Endothelial cell of umbilical vein (primary cell): ENCODE measurements at regions not wholly inside any gene's neighbourhood (a gene's known extent, or its start where the extent isn't known, plus 50 kb on each side); places are given as distances from the start of the nearest gene placed in this dataset.

Experiments
- BruUV-seq: library from RNA; stranded (reverse); fragments of 400-500 nt; replicated peaks from 2 replicates; lab custom pipeline; 2021; lab: Mats Ljungman, UMichigan
- CTCF ChIA-PET: fragments of 300-600, 350-600 bp; sonication (Branson Sonifier 250); formaldehyde crosslinking; loops from one replicate; lab custom pipeline; 2021; ENCODE audit warnings: antibody characterized with exemption, inconsistent platforms; lab: Charles Lee
- POLR2A ChIA-PET: fragments of 300-600, 350-600 bp; sonication (Branson Sonifier 250); formaldehyde crosslinking; loops from one replicate; lab custom pipeline; 2021; ENCODE audit warnings: antibody characterized with exemption, inconsistent platforms; lab: Charles Lee
- DNase-seq: peaks from one replicate; pipeline ENCODE4 v3.0.0-alpha.2; 2011; ENCODE audit warnings: low read depth, low spot score
- FAIRE-seq: peaks from 2 replicates; lab custom pipeline; 2011; peaks lifted over from hg19 to GRCh38; lab: Jason Lieb, UNC
- H2AFZ ChIP-seq: 2 replicates; pipeline ENCODE4 v1.6.0; 2012; ENCODE audit warnings: low read depth, low read length, control low read depth, inconsistent platforms
- H3K27ac ChIP-seq: 2 replicates; pipeline ENCODE4 v1.5.1; 2011; ENCODE audit warnings: low read depth, mild to moderate bottlenecking, control low read depth, low read length, moderate library complexity; ENCODE audit not compliant: insufficient read depth
- H3K27me3 ChIP-seq, 2 experiments: 2 replicates each; pipeline versions ENCODE4 v1.6.0 to v1.6.1; 2011; ENCODE audit warnings: low read length in 2 of 2, mixed read lengths in 1 of 2; ENCODE audit not compliant: control insufficient read depth in 2 of 2, insufficient read depth in 2 of 2
- H3K36me3 ChIP-seq, 2 experiments: 2 replicates in 1 of 2; 3 replicates in 1 of 2; pipeline ENCODE4 v1.5.1; 2011; ENCODE audit warnings: low read length in 2 of 2, mild to moderate bottlenecking in 1 of 2, moderate library complexity in 1 of 2; ENCODE audit not compliant: control insufficient read depth in 2 of 2, insufficient read depth in 2 of 2; ENCODE audit errors: extremely low read depth in 1 of 2
- H3K4me1 ChIP-seq: 3 replicates; pipeline ENCODE4 v1.5.1; 2011; ENCODE audit warnings: mild to moderate bottlenecking, low read length; ENCODE audit not compliant: control insufficient read depth, insufficient read depth; ENCODE audit errors: extremely low read depth
- H3K4me2 ChIP-seq: 2 replicates; pipeline ENCODE4 v1.6.1; 2011; ENCODE audit warnings: low read length, control low read depth, mixed read lengths; ENCODE audit not compliant: insufficient read depth
- H3K4me3 ChIP-seq, 3 experiments: fragments of 200-600 bp in 1 of 3; sonication (generic), shearing (Covaris generic) in 1 of 3; replicated peaks in 1 of 3; 2 replicates each; pipeline ENCODE4 v1.5.1; 2011 to 2016; ENCODE audit warnings: control low read depth in 3 of 3, low read length in 3 of 3, mild to moderate bottlenecking in 2 of 3, inconsistent platforms in 1 of 3, low read depth in 1 of 3, moderate library complexity in 1 of 3; ENCODE audit not compliant: insufficient read depth in 1 of 3
- H3K79me2 ChIP-seq: 2 replicates; pipeline ENCODE4 v1.6.0; 2012; ENCODE audit warnings: low read length, inconsistent platforms; ENCODE audit not compliant: control insufficient read depth, insufficient read depth
- H3K9ac ChIP-seq: replicated peaks from 2 replicates; pipeline ENCODE3; 2011; ENCODE audit warnings: low read length, control low read depth; ENCODE audit not compliant: insufficient read depth; ENCODE audit errors: extremely low read depth
- H3K9me1 ChIP-seq: replicated peaks from 3 replicates; pipeline ENCODE4 v1.6.0; 2011; ENCODE audit warnings: mild to moderate bottlenecking, low read length; ENCODE audit not compliant: control insufficient read depth, insufficient read depth; ENCODE audit errors: extremely low read depth
- H3K9me3 ChIP-seq: replicated peaks from 2 replicates; pipeline ENCODE4 v1.5.1; 2012; ENCODE audit warnings: low read length, inconsistent platforms; ENCODE audit not compliant: control insufficient read depth, insufficient read depth
- H4K20me1 ChIP-seq: replicated peaks from 2 replicates; pipeline ENCODE3; 2011; ENCODE audit warnings: mild to moderate bottlenecking, low read length; ENCODE audit not compliant: control insufficient read depth, insufficient read depth; ENCODE audit errors: extremely low read depth
- EZH2 ChIP-seq: IDR thresholded peaks from 2 replicates; pipeline ENCODE4 v1.6.1; 2012; ENCODE audit warnings: borderline replicate concordance, low read depth, mild to moderate bottlenecking, moderate library complexity, low read length, inconsistent platforms; ENCODE audit not compliant: severe bottlenecking
- FOS ChIP-seq: IDR thresholded peaks from 2 replicates; pipeline ENCODE4 v1.6.1; 2011; ENCODE audit warnings: mild to moderate bottlenecking, low read length, moderate library complexity, borderline replicate concordance; ENCODE audit not compliant: insufficient read depth
- GATA2 ChIP-seq: IDR thresholded peaks from 2 replicates; pipeline ENCODE4 v1.7.0; 2011; ENCODE audit warnings: low read depth, mild to moderate bottlenecking, moderate library complexity, mixed read lengths, low read length; ENCODE audit not compliant: insufficient read length, insufficient read depth
- JUN ChIP-seq: IDR thresholded peaks from 2 replicates; pipeline ENCODE4 v1.6.1; 2011; ENCODE audit warnings: borderline replicate concordance, low read depth; ENCODE audit not compliant: insufficient read length, insufficient read depth
- MYC ChIP-seq: IDR thresholded peaks from one replicate; pipeline ENCODE4 v1.6.1; 2011; ENCODE audit warnings: mild to moderate bottlenecking, low read depth, low read length
- POLR2A ChIP-seq: IDR thresholded peaks from 2 replicates; pipeline ENCODE4 v1.6.1; 2012; ENCODE audit warnings: low read depth, mild to moderate bottlenecking, control low read depth, low read length
- POLR2AphosphoS5 ChIP-seq: IDR thresholded peaks from 2 replicates; pipeline ENCODE4 v1.6.1; 2012; ENCODE audit warnings: low read depth, mild to moderate bottlenecking, control low read depth, low read length, moderate library complexity; ENCODE audit not compliant: insufficient read depth
- dilution Hi-C: fragments of 300-500 bp; cut with MboI; formaldehyde crosslinking; loops from one replicate; pipeline ENCODE4 v1.15.0; 2019; ENCODE audit warnings: low sequenced_read_pairs; ENCODE audit not compliant: extremely low pct_ligation_motif_present
- intact Hi-C: fragments of 100-400 bp; cut with micrococcal nuclease; formaldehyde crosslinking; loops from one replicate; pipeline ENCODE4 v1.10.0; 2022
- TF ChIP-seq, protein P1 (sequence below), 2 donors: IDR thresholded peaks; 1 replicate in 1 of 2; 2 replicates in 1 of 2; pipeline ENCODE4 v1.5.1; 2011; ENCODE audit warnings: low read length in 2 of 2, mild to moderate bottlenecking in 2 of 2, moderate library complexity in 2 of 2, control low read depth in 1 of 2, inconsistent platforms in 1 of 2, low read depth in 1 of 2; ENCODE audit not compliant: insufficient read depth in 1 of 2; ENCODE audit errors: extremely low read depth in 1 of 2
- TF ChIP-seq, protein P2 (sequence below): IDR thresholded peaks from 2 replicates; pipeline ENCODE4 v1.6.1; 2011; ENCODE audit not compliant: insufficient read depth, insufficient read length

DNA sequence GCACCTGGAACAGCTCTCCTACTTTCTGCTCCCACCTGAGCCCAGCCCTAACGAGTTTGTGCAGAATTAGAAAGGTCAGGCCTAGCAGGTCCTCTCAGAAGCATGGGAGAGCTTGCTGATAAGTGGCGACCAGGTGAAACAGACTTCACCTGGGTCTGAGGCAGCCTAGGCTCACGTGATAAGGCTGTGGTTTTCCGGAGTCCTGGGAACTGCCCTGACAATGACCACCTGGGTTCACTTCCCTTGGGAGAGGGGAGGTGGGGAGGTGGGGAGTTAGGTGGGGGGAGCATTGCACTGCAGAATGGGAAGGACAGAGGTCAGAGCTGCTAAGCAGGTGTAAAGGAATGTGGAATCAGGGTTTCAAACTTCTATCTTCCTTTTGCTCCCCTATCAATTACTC, 152.9 kb upstream of the MAP1B start:
- no TSS peak for BruUV-seq
- Histone ChIP-seq H2AFZ (no peak overlapping the region), H3K9ac (no peak overlapping the region), H3K27me3 (peaks cover 9 to 18% of the 10 kb centered on the region in 2 experiments), H3K79me2 (no peaks in the 10 kb centered on the region), H3K27ac (no peak overlapping the region), H3K4me2 (no peak overlapping the region), H3K4me3 (no peak overlapping the region), H3K9me3 (no peaks in the 10 kb centered on the region), H3K9me1 (no peaks in the 10 kb centered on the region), H3K36me3 (no peaks in the 10 kb centered on the region), H3K4me1 (no peaks in the 10 kb centered on the region), H4K20me1 (no peaks in the 10 kb centered on the region)
- DNase-seq (no peak), FAIRE-seq (no peak)
- TF ChIP-seq POLR2A (no peak), JUN (no peak), EZH2 (no peak), FOS (no peak), POLR2AphosphoS5 (no peak)
- TF ChIP-seq, protein P1, sequence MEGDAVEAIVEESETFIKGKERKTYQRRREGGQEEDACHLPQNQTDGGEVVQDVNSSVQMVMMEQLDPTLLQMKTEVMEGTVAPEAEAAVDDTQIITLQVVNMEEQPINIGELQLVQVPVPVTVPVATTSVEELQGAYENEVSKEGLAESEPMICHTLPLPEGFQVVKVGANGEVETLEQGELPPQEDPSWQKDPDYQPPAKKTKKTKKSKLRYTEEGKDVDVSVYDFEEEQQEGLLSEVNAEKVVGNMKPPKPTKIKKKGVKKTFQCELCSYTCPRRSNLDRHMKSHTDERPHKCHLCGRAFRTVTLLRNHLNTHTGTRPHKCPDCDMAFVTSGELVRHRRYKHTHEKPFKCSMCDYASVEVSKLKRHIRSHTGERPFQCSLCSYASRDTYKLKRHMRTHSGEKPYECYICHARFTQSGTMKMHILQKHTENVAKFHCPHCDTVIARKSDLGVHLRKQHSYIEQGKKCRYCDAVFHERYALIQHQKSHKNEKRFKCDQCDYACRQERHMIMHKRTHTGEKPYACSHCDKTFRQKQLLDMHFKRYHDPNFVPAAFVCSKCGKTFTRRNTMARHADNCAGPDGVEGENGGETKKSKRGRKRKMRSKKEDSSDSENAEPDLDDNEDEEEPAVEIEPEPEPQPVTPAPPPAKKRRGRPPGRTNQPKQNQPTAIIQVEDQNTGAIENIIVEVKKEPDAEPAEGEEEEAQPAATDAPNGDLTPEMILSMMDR (IDR thresholded peaks at IDR 0.05; ENCODE audit: extremely low read depth in 1 of 2, insufficient read depth in 1 of 2, low read depth in 1 of 2, low read length in 2 of 2): no peak
- intact Hi-C loops (no loop called here), dilution Hi-C loops (no loop called here)
- CTCF ChIA-PET: no interaction called here
- POLR2A ChIA-PET: no interaction called here

DNA sequence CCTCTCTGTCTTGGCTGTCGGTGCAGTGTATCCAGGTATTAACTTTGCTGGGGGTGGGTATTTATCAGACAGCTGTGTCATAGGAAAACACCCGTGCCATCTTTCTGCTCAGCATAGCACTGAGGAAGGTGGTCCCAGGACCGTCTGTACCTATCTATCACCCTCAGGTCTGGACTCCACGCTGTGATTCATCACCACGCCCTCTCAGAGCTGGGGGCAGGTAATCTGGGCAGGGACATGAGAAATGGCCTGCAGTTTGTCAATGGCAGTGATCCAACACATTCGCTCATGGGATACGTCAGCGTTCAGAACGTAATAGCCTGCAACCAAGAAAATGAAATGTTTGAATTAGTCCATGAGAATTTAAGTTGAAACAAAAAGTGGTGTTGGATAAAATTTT, 151.6 kb upstream of the MAP1B start:
- Histone ChIP-seq H4K20me1 (no peaks in the 10 kb centered on the region), H3K4me2 (no peak overlapping the region), H3K4me1 (no peaks in the 10 kb centered on the region), H3K4me3 (no peak overlapping the region), H3K27me3 (peaks cover 9 to 18% of the 10 kb centered on the region in 2 experiments), H3K79me2 (no peaks in the 10 kb centered on the region), H3K9me1 (no peaks in the 10 kb centered on the region), H3K27ac (no peak overlapping the region), H3K9ac (no peak overlapping the region), H3K36me3 (no peaks in the 10 kb centered on the region), H2AFZ (no peak overlapping the region), H3K9me3 (no peaks in the 10 kb centered on the region)
- TF ChIP-seq POLR2AphosphoS5 (no peak), JUN (no peak), MYC (no peak), POLR2A (no peak), FOS (no peak), GATA2 (no peak)
- TF ChIP-seq, protein P1 (IDR thresholded peaks at IDR 0.05; ENCODE audit: extremely low read depth in 1 of 2, insufficient read depth in 1 of 2, low read depth in 1 of 2, low read length in 2 of 2): no peak
- TF ChIP-seq, protein P2, sequence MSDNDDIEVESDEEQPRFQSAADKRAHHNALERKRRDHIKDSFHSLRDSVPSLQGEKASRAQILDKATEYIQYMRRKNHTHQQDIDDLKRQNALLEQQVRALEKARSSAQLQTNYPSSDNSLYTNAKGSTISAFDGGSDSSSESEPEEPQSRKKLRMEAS: no peak
- POLR2A ChIA-PET: no interaction called here
- no TSS peak for BruUV-seq
- no peak for FAIRE-seq
- DNase-seq: no peak
- dilution Hi-C loops (no loop called here), intact Hi-C loops (no loop called here)
- CTCF ChIA-PET: interaction anchor here (1.3 kb wide), 1 partner anchor 173 kb away, joined by 3 read pairs; no protein-coding TSS in a partner anchor
